T-helper 1 cell (primary cell): ENCODE measurements at regions not wholly inside any gene's neighbourhood (a gene's known extent, or its start where the extent isn't known, plus 50 kb on each side); places are given as distances from the start of the nearest gene placed in this dataset.

Experiments
- DNase-seq, 5 donors: peaks; one replicate each; pipeline ENCODE4 v3.0.0-alpha.2; 2012 to 2020

GRCh38 chr9:24616863-24617262 lies 71.2 kb upstream of the IZUMO3 start:
- no peak for DNase-seq

- no peak for DNase-seq
These were observed 68.4 kb upstream of the IZUMO3 start for GRCh38 chr9:24614070-24614469.

GRCh38 chr9:24608599-24608998 lies 62.9 kb upstream of the IZUMO3 start:
- DNase-seq, result no peak

- no peak for DNase-seq
These were observed 57.1 kb upstream of the IZUMO3 start for GRCh38 chr9:24602693-24603352.
